NOMO-1 treated with dmso at 0.1 percent for 144 hours (cell line): ENCODE measurements at regions not wholly inside any gene's neighbourhood (a gene's known extent, or its start where the extent isn't known, plus 50 kb on each side); places are given as distances from the start of the nearest gene placed in this dataset.
A peak's percentile ranks its signal among the peaks of the same experiment; 100 is the strongest.
"Not testable (repeated sequence)": the region's sequence is repeated elsewhere in the genome, so short reads cannot be mapped to it uniquely, and the experiment has no call there.

Source experiments
- DNase-seq: peaks from one replicate; lab custom pipeline; 2025; ENCODE audit not compliant: unreplicated experiment; lab: John Stamatoyannopoulos, UW

GRCh38 chr4:11821772-11822430 lies 393.2 kb upstream of the HS3ST1 start:
- DNase-seq = no peak

- DNase-seq = no peak
Observed at GRCh38 chr4:11817088-11817487, 388.4 kb upstream of the HS3ST1 start.

GRCh38 chr4:11814758-11815157 lies 386.1 kb upstream of the HS3ST1 start:
- DNase-seq = no peak

GRCh38 chr4:11813951-11814446 lies 385.3 kb upstream of the HS3ST1 start:
- DNase-seq = no peak

GRCh38 chr4:11811521-11811920 lies 382.8 kb upstream of the HS3ST1 start:
- DNase-seq = not testable (repeated sequence)

DNA sequence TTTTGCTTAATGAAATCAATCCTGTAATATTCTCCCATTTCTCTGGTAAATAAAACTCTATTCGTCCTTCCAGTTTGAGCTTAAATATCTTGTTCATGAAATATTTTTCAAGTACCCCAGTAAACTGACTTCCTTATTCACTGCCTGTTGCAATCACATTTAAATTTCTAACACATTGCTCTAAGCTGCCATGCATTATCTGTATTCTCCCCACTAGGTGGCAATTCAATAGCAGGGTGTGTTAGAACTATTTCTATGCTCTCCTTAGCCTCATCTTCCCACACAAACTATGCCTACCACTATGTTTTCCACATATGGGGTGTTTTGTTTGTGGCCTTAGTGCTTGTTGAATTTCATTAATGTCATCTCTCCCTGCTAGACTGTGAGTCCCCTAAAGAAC lies 377.1 kb upstream of the HS3ST1 start:
- peak; percentile 12 for DNase-seq

GRCh38 chr4:11801466-11802446 lies 373.1 kb upstream of the HS3ST1 start:
- no peak for DNase-seq

GRCh38 chr4:11799196-11799595 lies 370.5 kb upstream of the HS3ST1 start:
- DNase-seq = no peak

- DNase-seq = peak; percentile 30
Observed at GRCh38 chr4:11791797-11792196, 363.1 kb upstream of the HS3ST1 start.

GRCh38 chr4:11790230-11790629 lies 361.5 kb upstream of the HS3ST1 start:
- DNase-seq = no peak

- no peak for DNase-seq
Observed at GRCh38 chr4:11783588-11783987, 354.9 kb upstream of the HS3ST1 start.

DNA sequence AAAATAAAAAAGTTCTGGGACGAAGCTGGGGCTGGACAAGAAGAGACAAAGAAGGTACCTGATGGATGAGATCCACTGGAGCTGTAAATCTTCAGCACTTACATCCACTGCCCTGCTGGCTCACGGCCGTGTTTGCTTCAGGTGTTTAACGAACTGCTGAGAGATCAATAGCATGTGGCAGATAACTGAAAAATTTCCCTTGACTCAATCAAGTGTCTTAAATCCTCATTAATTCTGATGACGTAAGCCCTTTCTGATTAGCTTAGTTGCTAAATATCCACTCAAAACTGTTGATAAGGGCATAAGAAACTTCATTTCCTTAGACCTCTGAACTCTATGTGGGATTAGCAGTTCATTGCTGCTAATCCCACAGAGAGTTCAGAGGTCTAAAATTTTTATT lies 354.2 kb upstream of the HS3ST1 start:
- no peak for DNase-seq

DNA sequence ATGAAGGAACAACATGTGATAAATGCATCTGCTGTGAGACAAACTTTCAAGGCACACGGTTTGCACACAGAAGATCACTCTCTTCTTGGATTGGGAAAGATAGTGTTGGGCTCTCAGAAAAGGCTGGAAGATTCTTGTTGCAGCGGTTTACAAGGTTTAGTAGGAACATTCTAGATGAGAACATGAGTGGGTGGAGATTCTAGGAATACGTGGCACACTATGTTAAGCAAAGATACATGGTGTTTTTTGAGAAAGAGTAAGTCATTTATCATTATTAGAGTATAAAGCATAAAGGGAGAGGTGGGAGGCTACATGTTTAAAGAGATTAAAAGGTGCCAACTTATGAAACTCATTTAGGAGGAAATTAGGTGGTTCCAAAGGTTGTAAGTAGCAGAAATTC lies 348.8 kb upstream of the HS3ST1 start:
- DNase-seq = no peak

DNA sequence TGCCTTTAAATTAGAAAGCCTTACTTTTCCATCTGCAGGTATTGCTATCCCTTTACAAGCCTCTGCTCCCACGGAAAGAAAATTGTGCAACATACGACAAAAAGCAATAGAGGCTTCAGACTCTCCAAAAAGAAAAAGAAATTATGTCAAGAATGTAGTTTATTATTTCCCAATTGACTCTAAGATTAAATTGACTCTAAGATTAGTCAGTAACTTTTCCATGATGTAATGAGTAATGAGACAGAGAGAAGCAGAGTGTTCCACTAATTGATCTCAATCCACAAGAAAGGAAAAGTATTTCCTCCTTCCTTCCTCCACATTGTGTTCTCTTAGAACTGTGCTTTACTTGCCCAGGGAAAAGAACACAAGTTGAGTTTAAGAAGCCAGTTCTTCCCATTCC lies 345.7 kb upstream of the HS3ST1 start:
- no peak for DNase-seq

- DNase-seq = no peak
Observed at GRCh38 chr4:11773798-11774197, 345.1 kb upstream of the HS3ST1 start.

GRCh38 chr4:11769434-11769833 lies 340.7 kb upstream of the HS3ST1 start:
- DNase-seq = no peak

DNA sequence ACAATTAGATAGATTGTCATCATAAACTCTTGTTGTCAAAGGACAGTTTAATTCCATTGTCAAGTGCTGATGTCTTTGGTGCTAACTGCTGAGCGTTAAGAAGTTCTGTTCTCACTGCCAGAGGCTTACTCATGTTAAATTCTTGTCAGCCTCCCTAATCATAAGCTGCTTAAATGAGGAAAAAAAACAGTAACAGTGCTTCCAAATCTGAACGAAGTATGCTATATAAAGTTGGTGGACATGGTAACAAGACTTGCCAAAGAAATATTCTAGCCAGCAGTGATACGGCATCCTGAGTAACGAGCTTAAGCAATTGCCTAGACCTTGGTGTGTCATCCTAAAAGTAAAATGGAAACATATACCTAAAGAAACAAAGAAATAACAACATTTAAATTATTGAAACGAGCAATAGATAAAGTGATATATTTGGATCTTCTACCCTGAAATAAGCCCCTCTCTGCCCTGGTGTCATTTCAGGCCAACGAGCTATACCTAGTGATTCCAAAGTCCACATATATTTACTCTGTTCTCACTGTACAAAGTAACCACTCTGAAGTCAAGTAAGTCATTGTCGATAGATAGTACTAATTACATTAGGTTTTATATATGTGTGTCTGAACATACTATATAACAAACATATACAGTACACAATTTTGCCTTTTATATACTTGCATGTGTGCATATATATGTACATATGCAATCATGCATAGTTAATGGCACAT lies 339.7 kb upstream of the HS3ST1 start:
- no peak for DNase-seq

DNA sequence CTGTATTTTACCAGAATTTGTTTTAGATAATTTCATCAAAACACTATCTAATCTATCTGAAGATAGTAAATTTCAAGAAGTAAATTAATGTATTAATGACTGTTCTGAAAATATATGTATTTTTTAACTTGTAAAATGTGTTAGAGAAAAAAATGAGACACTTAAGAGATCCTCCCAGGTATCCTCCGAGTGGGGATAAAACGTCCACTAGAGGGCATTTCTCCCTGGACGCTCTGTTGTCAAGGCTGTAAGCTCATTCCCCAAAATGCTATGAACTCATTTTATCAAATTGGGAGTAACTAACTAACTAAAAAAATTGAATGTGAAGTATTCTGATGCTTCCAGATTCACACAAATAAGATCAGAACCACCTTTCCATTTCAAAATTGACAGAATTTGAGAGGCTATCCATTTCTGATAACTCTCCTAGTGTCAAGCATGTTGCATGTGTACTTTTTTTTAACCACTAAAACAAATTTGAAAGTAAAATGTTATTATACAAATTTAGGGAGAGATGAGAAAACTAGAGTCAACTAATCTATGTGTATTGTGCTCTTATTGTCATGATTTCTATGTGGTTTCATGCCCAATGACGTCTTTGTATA lies 337.3 kb upstream of the HS3ST1 start:
- no peak for DNase-seq

- DNase-seq = no peak
Observed at GRCh38 chr4:11748164-11748872, 319.6 kb upstream of the HS3ST1 start.

- DNase-seq = no peak
Observed at GRCh38 chr4:11746734-11747133, 318.0 kb upstream of the HS3ST1 start.
